Endodermal cell (in vitro differentiated cells): ENCODE measurements at regions not wholly inside any gene's neighbourhood (a gene's known extent, or its start where the extent isn't known, plus 50 kb on each side); places are given as distances from the start of the nearest gene placed in this dataset.

Experiments used
- DNase-seq: peaks from one replicate; pipeline ENCODE4 v3.0.0-alpha.2; 2017
- H3K27ac ChIP-seq: 2 replicates; pipeline ENCODE4 v1.5.1; 2013; ENCODE audit warnings: mild to moderate bottlenecking, low read depth, low read length, moderate library complexity
- H3K27me3 ChIP-seq: 2 replicates; pipeline ENCODE4 v1.6.1; 2013; ENCODE audit warnings: mild to moderate bottlenecking, low read length, moderate library complexity; ENCODE audit not compliant: insufficient read depth, control insufficient read depth, poor library complexity, severe bottlenecking
- H3K36me3 ChIP-seq: 2 replicates; pipeline ENCODE4 v1.7.0; 2013; ENCODE audit warnings: mild to moderate bottlenecking, low read length, moderate library complexity; ENCODE audit not compliant: control insufficient read depth, insufficient read depth
- H3K4me1 ChIP-seq: one replicate; pipeline ENCODE4 v1.7.0; 2013; ENCODE audit warnings: low read length; ENCODE audit not compliant: control insufficient read depth, insufficient read depth
- H3K4me3 ChIP-seq: 2 replicates; pipeline ENCODE4 v1.5.1; 2013; ENCODE audit warnings: mild to moderate bottlenecking, low read length, moderate library complexity
- H3K9ac ChIP-seq: 2 replicates; pipeline ENCODE4 v1.6.1; 2013; ENCODE audit warnings: mild to moderate bottlenecking, low read length, moderate library complexity; ENCODE audit not compliant: poor library complexity, severe bottlenecking; ENCODE audit errors: extremely low read depth
- H3K9me3 ChIP-seq: 2 replicates; pipeline ENCODE4 v1.6.1; 2013; ENCODE audit warnings: mild to moderate bottlenecking, low read length, moderate library complexity; ENCODE audit not compliant: control insufficient read depth
- H3K27ac Mint-ChIP-seq: 2 replicates; pipeline ENCODE4 v1.8.0; 2020; ENCODE audit warnings: mixed read lengths
- H3K27me3 Mint-ChIP-seq: 2 replicates; pipeline ENCODE4 v1.8.0; 2021; ENCODE audit warnings: mild to moderate bottlenecking, mixed read lengths; ENCODE audit not compliant: insufficient read depth
- H3K36me3 Mint-ChIP-seq: 2 replicates; pipeline ENCODE4 v1.8.0; 2020; ENCODE audit warnings: low read depth, mixed read lengths
- H3K4me1 Mint-ChIP-seq: 2 replicates; pipeline ENCODE4 v1.8.0; 2020; ENCODE audit warnings: mixed read lengths
- H3K4me3 Mint-ChIP-seq: 2 replicates; pipeline ENCODE4 v1.8.0; 2020; ENCODE audit warnings: mild to moderate bottlenecking, moderate library complexity, mixed read lengths
- H3K9me3 Mint-ChIP-seq: 2 replicates; pipeline ENCODE4 v1.8.0; 2020; ENCODE audit warnings: mild to moderate bottlenecking, mixed read lengths
- WGBS, 2 experiments: methylation state at CpG; one replicate each; pipeline versions ENCODE4 v1.1.5 to v1.1.7; 2013; ENCODE audit warnings: missing lambda C conversion rate in 2 of 2, mixed read lengths in 1 of 2; ENCODE audit not compliant: insufficient coverage in 1 of 2, insufficient read length in 1 of 2; 5-methylcytosine and 5-hydroxymethylcytosine counted together
- TF ChIP-seq, protein P1 (sequence below): fragments of 200-600 bp; sonication (generic); conservative IDR thresholded peaks from 2 replicates; pipeline ENCODE4 v1.5.0; 2021; ENCODE audit warnings: antibody characterized with exemption, mild to moderate bottlenecking

DNA sequence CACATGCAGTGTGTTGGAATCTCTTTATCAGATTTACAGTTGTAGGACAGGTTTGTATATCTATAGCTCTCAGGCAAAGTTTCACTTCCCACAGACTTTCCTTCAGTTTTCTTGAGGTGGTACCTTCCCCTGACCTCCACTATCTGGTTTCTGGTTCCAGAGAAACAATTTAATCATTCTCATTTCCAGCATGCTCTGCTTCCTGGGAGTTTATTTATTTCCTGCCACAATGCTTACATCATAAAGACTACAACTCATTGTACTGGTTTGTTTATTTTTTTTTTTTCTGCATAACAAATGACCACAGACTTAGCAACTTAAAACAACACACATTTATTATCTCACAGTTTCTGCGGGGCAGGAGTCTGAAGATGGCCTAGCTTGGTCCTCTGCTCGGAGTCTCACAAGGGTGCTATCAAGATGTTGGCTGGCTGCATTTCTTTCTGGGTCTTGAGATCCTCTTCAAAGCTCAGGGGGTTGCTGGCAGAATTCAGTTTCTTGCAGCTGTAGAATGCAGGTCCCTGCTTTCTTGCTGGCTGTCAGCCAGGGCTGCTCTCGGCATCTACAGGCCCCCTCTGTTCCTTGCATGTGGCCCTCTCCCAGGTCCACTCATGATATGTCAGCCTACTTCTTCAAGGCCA, 247.7 kb downstream of the ENC1 start:
- Histone ChIP-seq H3K4me1 (peaks cover 12% of the 10 kb centered on the region), H3K27me3 (peaks cover under 1% of the 10 kb centered on the region), H3K9ac (no peak overlapping the region), H3K9me3 (peaks cover 10% of the 10 kb centered on the region), H3K4me3 (no peak overlapping the region), H3K27ac (no peak overlapping the region), H3K36me3 (no peaks in the 10 kb centered on the region)
- no peaks in the 10 kb centered on the region for H3K36me3 Mint-ChIP-seq
- peaks cover 2% of the 10 kb centered on the region for H3K9me3 Mint-ChIP-seq
- no peak for DNase-seq
- peaks cover 34% of the 10 kb centered on the region for H3K27me3 Mint-ChIP-seq
- no peak overlapping the region for H3K27ac Mint-ChIP-seq
- 91 to 94% methylated on average over 2 to 3 of the region's 3 CpGs for WGBS, 2 experiments
- H3K4me3 Mint-ChIP-seq: no peak overlapping the region
- TF ChIP-seq, protein P1, sequence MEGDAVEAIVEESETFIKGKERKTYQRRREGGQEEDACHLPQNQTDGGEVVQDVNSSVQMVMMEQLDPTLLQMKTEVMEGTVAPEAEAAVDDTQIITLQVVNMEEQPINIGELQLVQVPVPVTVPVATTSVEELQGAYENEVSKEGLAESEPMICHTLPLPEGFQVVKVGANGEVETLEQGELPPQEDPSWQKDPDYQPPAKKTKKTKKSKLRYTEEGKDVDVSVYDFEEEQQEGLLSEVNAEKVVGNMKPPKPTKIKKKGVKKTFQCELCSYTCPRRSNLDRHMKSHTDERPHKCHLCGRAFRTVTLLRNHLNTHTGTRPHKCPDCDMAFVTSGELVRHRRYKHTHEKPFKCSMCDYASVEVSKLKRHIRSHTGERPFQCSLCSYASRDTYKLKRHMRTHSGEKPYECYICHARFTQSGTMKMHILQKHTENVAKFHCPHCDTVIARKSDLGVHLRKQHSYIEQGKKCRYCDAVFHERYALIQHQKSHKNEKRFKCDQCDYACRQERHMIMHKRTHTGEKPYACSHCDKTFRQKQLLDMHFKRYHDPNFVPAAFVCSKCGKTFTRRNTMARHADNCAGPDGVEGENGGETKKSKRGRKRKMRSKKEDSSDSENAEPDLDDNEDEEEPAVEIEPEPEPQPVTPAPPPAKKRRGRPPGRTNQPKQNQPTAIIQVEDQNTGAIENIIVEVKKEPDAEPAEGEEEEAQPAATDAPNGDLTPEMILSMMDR: no peak
- peaks cover 28% of the 10 kb centered on the region for H3K4me1 Mint-ChIP-seq

DNA sequence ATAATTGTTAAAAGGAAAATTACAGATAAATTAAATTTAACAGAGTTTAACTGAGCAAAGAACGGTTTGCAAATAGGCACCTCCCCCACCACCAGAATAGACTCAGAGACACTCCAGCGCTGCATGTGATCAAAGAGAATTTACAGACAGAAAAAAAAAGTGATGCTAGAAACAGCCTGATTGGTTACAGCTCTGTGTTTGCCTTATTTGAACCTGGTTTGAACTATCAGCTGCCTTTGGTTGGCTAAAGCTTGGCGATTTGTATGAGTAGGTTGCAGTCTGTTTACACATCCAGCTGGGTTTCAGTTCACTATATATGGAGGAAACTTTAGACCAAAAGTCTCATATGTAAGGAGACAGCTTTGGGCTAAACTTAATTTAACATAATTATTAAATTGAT, 249.1 kb downstream of the ENC1 start:
- H3K9me3 Mint-ChIP-seq: peaks cover 2% of the 10 kb centered on the region
- Histone ChIP-seq H3K27ac (no peak overlapping the region), H3K4me3 (no peak overlapping the region), H3K27me3 (no peaks in the 10 kb centered on the region), H3K4me1 (peaks cover 12% of the 10 kb centered on the region), H3K36me3 (no peaks in the 10 kb centered on the region), H3K9ac (no peak overlapping the region), H3K9me3 (peaks cover 19% of the 10 kb centered on the region)
- TF ChIP-seq, protein P1: no peak
- no peak overlapping the region for H3K27ac Mint-ChIP-seq
- 93 to 100% methylated on average over 2 to 3 of the region's 3 CpGs for WGBS, 2 experiments
- DNase-seq: no peak
- H3K27me3 Mint-ChIP-seq: peaks cover 20% of the 10 kb centered on the region
- H3K4me1 Mint-ChIP-seq: peaks cover 27% of the 10 kb centered on the region
- H3K36me3 Mint-ChIP-seq: no peaks in the 10 kb centered on the region
- H3K4me3 Mint-ChIP-seq: no peak overlapping the region

DNA sequence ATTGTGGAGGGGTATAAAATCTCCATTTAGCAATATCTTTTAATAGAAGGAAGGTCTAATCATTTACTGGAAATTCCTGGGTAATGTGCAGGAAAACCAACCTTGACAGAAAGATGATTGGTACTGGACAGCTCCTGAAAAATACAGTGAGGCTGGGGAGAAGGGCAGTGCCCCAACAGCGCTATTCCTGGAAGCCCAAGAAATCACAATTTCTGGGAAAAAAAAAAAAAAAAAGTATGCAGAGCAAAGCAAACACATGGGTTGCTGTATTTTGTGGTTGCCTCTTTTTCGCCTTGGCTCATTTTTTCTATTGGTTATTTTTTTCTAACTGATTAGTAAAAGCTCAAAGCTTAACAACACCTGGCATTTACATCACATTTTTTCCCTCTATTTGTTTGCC, 249.7 kb downstream of the ENC1 start:
- no peak for DNase-seq
- no peak overlapping the region for H3K4me3 Mint-ChIP-seq
- Histone ChIP-seq H3K27ac (no peak overlapping the region), H3K4me3 (no peak overlapping the region), H3K36me3 (no peaks in the 10 kb centered on the region), H3K27me3 (no peaks in the 10 kb centered on the region), H3K4me1 (peaks cover 10% of the 10 kb centered on the region), H3K9ac (no peak overlapping the region), H3K9me3 (peaks cover 19% of the 10 kb centered on the region)
- no peaks in the 10 kb centered on the region for H3K36me3 Mint-ChIP-seq
- 88 to 100% methylated on average over 1 to 2 of the region's 2 CpGs for WGBS, 2 experiments
- H3K9me3 Mint-ChIP-seq: peaks cover 2% of the 10 kb centered on the region
- peaks cover 21% of the 10 kb centered on the region for H3K4me1 Mint-ChIP-seq
- H3K27me3 Mint-ChIP-seq: peaks cover 14% of the 10 kb centered on the region
- TF ChIP-seq, protein P1: no peak
- no peak overlapping the region for H3K27ac Mint-ChIP-seq
